K562 (cell line): ENCODE measurements at regions not wholly inside any gene's neighbourhood (a gene's known extent, or its start where the extent isn't known, plus 50 kb on each side); places are given as distances from the start of the nearest gene placed in this dataset.

Experiments
- ATF4 ChIP-seq: fragments of 450-650 bp; formaldehyde crosslinking; IDR thresholded peaks from 2 replicates; pipeline ENCODE4 v1.4.0; 2022; ENCODE audit warnings: mild to moderate bottlenecking, moderate library complexity
- BDP1 ChIP-seq: IDR thresholded peaks from 3 replicates; pipeline ENCODE4 v1.6.1; 2011; ENCODE audit not compliant: insufficient read length, insufficient read depth
- BRF1 ChIP-seq: IDR thresholded peaks from 3 replicates; pipeline ENCODE4 v1.6.1; 2011; ENCODE audit warnings: borderline replicate concordance, mild to moderate bottlenecking; ENCODE audit not compliant: insufficient read length; ENCODE audit errors: extremely low read depth
- CAMTA2 ChIP-seq: fragments of 250-450 bp; sonication (Bioruptor Pico); conservative IDR thresholded peaks from 2 replicates; pipeline ENCODE4 v1.5.1; 2022
- DDX20 ChIP-seq: fragments of 450-650 bp; IDR thresholded peaks from 2 replicates; pipeline ENCODE4 v1.6.1; 2016; ENCODE audit warnings: missing genetic modification characterization, low read depth, mild to moderate bottlenecking, missing compliant biosample characterization, moderate library complexity
- E2F5 ChIP-seq: sonication (generic); formaldehyde crosslinking; IDR thresholded peaks from 2 replicates; pipeline ENCODE4 v1.8.0; 2022; ENCODE audit warnings: mild to moderate bottlenecking, missing genetic modification reagents
- HMBOX1 ChIP-seq: sonication (generic); IDR thresholded peaks from 2 replicates; pipeline ENCODE4 v1.6.1; 2016
- IRF9 ChIP-seq: fragments of 450-650 bp; IDR thresholded peaks from 2 replicates; pipeline ENCODE4 v1.6.1; 2016; ENCODE audit warnings: missing biosample characterization, missing genetic modification characterization
- MIER1 ChIP-seq: fragments of 450-650 bp; IDR thresholded peaks from 2 replicates; pipeline ENCODE4 v1.6.1; 2016; ENCODE audit warnings: antibody characterized with exemption, mild to moderate bottlenecking, low read depth
- MTA2 ChIP-seq: fragments of 450-650 bp; IDR thresholded peaks from 2 replicates; pipeline ENCODE4 v1.6.1; 2016; ENCODE audit warnings: low read depth
- MXI1 ChIP-seq: IDR thresholded peaks from 2 replicates; pipeline ENCODE4 v1.6.1; 2011; ENCODE audit warnings: low read depth, mild to moderate bottlenecking, improper control_type of control experiment, low read length
- NELFE ChIP-seq: IDR thresholded peaks from 2 replicates; pipeline ENCODE4 v1.6.1; 2011; ENCODE audit warnings: mild to moderate bottlenecking; ENCODE audit not compliant: insufficient read depth, insufficient read length
- REST ChIP-seq, 2 experiments: fragments of 450-650 bp; formaldehyde crosslinking in 1 of 2; IDR thresholded peaks; 2 replicates each; pipeline versions ENCODE4 v1.4.0 to v1.6.1; 2014 to 2020; ENCODE audit warnings: mild to moderate bottlenecking in 2 of 2, borderline replicate concordance in 1 of 2, low read depth in 1 of 2
- SIX5 ChIP-seq, 2 experiments: IDR thresholded peaks; 2 replicates each; pipeline ENCODE4 v1.6.1; 2011; ENCODE audit warnings: low read length in 2 of 2, borderline replicate concordance in 1 of 2, low read depth in 1 of 2, mild to moderate bottlenecking in 1 of 2, moderate library complexity in 1 of 2; ENCODE audit not compliant: insufficient read depth in 1 of 2
- TCF7L2 ChIP-seq: fragments of 150-350 bp; IDR thresholded peaks from 2 replicates; pipeline ENCODE4 v1.6.1; 2016; ENCODE audit warnings: low read depth, mild to moderate bottlenecking, low read length, moderate library complexity
- TFAM ChIP-seq: fragments of 250-450 bp; sonication (Bioruptor Pico); conservative IDR thresholded peaks from 2 replicates; pipeline ENCODE4 v1.5.0; 2021; ENCODE audit warnings: mild to moderate bottlenecking, moderate library complexity
- TSC22D4 ChIP-seq: fragments of 450-650 bp; IDR thresholded peaks from 2 replicates; pipeline ENCODE4 v1.6.1; 2016; ENCODE audit warnings: missing genetic modification characterization, missing biosample characterization, control low read depth
- ZFP30 ChIP-seq: fragments of 250-450 bp; sonication (Bioruptor Pico); IDR thresholded peaks from 2 replicates; pipeline ENCODE4 v1.8.0; 2022; ENCODE audit warnings: moderate library complexity, mild to moderate bottlenecking, inconsistent platforms, borderline replicate concordance

- TF ChIP-seq REST (IDR thresholded peaks at IDR 0.05; ENCODE audit: borderline replicate concordance) (no peak), REST (CRISPR knock-in tag; IDR thresholded peaks at IDR 0.05; ENCODE audit: low read depth) (no peak), ATF4 (no peak), DDX20 (tag) (no peak), IRF9 (tag) (no peak), TFAM (CRISPR knock-in tag) (no peak), NELFE (no peak), BDP1 (no peak), MIER1 (no peak), E2F5 (CRISPR knock-in tag) (no peak), BRF1 (no peak), TSC22D4 (tag) (peak; percentile 16; the same call in 1 of the 2 replicates), HMBOX1 (no peak), MTA2 (no peak), ZFP30 (CRISPR knock-in tag) (no peak), CAMTA2 (CRISPR knock-in tag) (no peak), MXI1 (no peak), TCF7L2 (no peak), SIX5 (IDR thresholded peaks at IDR 0.05; ENCODE audit: borderline replicate concordance in 1 of 2, insufficient read depth in 1 of 2, low read depth in 1 of 2, low read length in 2 of 2) (no peak)
Measured at GRCh38 chr22:22157348-22157725, 87.2 kb upstream of the VPREB1 start (continued).
